CD4-positive, alpha-beta T cell treated with Interleukin-17A for 1 hour (primary cell): ENCODE measurements at regions not wholly inside any gene's neighbourhood (a gene's known extent, or its start where the extent isn't known, plus 50 kb on each side); places are given as distances from the start of the nearest gene placed in this dataset.
"Not testable (repeated sequence)": the region's sequence is repeated elsewhere in the genome, so short reads cannot be mapped to it uniquely, and the experiment has no call there.

ENCODE experiments used
- DNase-seq: peaks from one replicate; pipeline ENCODE4 v3.0.0-alpha.2; 2020

- DNase-seq: no peak
These were observed 396.8 kb upstream of the HS3ST5 start for GRCh38 chr6:114739656-114740055.

DNA sequence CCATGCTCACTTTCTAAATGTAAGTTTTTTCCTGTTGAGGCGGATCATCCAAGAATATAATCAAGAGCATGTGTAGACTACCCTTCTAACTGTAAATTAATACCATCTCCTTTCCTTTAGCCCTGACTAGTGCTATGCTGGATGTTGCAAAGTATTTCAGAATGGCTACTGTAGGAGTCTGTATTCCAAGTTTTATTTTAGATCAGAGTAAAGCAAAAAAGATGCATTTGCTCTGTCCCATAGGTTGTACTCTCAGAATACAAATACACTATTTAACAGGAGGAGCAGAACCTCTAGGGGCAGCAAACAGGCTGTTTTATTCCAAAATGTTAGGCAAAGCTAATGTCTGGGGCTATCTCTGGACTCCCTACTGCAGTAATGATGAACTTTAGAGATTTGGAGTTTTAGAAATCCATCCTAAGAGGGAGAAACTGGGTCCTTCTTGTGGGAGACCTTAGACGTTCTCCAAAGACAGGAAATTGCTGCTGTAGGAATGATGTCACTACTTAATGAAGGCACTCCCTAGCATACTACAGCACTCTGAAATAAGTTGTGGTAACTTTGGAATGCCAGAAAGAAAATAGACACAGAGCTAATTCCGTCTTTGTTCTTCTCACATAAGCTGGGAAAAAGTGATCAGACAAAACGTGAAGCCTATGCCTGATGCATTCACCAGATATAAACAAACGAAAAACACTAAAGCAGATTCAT is 392.4 kb upstream of the HS3ST5 start:
- DNase-seq: no peak

DNA sequence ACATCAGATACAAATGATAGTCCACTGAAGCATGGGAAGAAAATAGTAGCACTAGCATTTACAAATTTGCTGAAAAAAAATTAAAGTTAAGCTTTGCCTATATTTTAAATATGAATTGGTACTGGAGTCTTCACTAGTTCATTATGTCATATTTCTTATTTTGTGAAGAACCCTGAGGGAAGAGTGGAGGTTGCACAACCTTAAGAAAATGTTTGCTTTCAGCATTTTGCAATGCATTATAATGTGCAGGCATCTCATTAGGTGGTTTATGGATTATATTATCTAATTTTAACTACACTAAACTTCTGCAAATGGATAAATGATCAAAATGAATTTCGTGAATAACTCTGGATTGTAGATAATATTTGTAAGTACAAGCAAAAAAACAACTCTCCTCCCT is 390.8 kb upstream of the HS3ST5 start:
- no peak for DNase-seq

DNA sequence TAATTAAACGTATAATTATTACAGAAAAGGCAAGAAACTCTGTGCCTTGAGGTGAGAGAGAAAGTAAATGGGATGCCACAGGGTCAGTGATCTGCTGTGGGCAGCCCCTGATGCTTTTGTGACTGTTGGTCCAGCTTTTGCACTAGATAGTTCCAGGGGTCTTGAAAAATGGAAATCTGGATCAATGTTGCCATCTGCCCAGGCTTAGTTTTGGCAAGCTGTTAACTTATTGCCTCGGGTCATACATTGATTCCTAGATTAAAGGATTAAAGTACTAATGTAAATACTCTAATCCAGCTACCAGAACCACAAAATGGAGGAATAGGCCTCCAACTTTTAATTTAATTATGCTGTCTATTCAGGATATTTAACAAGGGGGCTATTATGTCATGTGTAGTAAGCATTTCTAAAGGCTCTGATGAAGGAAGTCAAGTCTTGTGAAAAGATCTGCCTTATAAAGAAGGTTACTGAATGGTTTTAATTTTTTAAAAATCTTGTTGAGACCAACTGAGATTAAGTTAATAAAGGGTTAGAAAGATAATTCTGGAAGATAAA is 376.0 kb upstream of the HS3ST5 start:
- DNase-seq: no peak

DNA sequence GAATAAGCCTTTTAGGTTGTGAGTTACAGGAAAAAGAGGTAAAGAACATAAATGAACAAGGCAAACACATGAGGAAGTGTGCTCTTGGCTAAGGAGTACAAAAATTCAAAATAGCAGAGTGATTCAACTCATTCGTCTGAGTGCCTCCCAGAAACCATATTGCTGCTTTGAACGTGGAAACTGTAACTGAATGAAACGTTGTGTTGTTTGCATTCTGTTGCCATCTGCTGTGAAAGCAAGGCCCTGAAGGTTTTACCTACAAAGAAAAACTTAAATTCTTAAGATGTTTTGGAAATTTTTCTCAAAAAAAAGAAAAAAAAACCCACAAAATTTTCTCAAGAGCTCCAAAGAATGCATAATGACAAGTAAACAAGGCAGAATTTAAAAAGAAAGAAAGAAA is 375.4 kb upstream of the HS3ST5 start:
- DNase-seq: no peak

DNA sequence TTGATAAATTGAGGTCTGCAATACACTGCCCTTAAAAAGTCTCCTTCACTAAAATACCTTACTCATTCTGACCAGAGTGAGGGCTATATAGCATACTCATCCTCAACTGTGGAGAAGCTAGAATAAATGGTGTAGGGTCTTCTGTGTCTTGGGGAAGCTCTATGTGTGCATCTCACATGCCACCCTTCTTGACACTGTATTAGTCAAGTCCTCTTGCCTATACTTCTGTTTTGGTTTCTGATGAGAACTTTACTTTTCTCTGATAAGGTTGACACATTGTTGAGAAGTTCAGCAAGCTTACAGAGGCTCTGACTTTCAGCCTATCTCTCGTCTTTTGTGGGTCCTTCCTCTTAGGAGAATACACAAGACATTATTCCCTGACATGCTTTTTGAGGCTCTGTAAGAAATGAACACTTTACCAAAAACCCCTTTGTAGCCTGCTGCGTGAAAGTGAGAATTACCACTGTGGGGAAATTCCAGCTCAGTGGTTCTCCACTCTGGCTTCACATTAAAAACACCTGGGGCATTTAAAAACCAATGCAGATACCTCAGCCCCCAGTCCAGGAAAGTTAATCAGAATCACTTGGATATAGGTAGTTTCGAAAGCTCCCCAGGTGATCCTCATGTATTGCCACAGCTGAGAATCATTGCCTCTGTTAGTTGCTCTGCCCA is 372.1 kb upstream of the HS3ST5 start:
- no peak for DNase-seq

- no peak for DNase-seq
These were observed 370.9 kb upstream of the HS3ST5 start for GRCh38 chr6:114713690-114714089.

GRCh38 chr6:114712129-114712662 is 369.4 kb upstream of the HS3ST5 start:
- no peak for DNase-seq

- no peak for DNase-seq
These were observed 364.3 kb upstream of the HS3ST5 start for GRCh38 chr6:114707081-114707620.

GRCh38 chr6:114690625-114691024 is 347.8 kb upstream of the HS3ST5 start:
- no peak for DNase-seq

GRCh38 chr6:114659513-114659912 is 316.7 kb upstream of the HS3ST5 start:
- no peak for DNase-seq

- no peak for DNase-seq
These were observed 308.8 kb upstream of the HS3ST5 start for GRCh38 chr6:114651611-114652010.

DNA sequence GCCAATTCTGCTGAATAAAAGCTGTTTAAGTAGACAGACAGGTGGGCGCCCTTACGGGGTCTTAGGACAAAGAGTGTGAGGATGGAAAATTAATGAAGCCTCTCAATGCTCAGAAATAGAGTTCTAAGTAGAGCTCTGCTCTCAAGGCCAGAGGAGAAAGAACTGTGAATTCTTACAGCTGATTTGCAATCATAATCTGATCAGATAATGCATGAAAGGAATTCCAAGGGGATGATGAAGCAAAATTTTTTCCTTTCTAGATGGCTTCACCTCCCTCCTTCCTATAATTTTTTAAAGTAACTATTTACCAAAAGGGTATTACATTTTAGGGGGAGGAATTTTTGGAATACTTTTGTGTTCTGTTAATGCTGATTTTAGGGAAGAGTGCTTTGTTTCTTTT is 308.1 kb upstream of the HS3ST5 start:
- no peak for DNase-seq

- DNase-seq: no peak
These were observed 306.5 kb upstream of the HS3ST5 start for GRCh38 chr6:114649298-114649697.

DNA sequence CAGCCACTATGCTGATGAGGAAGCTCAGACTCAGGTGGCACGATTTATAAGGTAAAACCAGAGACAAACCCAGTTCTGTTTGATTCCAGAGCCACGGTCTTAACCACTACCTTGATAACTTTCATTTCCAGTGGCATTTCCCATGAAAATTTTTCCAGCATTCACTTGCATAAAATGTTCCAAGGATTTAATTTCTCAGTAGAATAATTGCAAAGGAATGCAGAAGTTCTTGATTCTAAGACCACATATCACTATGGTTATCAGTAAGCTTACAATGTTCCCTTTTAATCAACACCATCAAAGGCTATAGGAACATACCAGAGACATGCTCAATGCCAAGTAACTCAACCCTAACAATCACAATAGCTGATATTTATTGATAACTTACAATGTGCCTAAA is 306.0 kb upstream of the HS3ST5 start:
- no peak for DNase-seq

- DNase-seq: no peak
These were observed 295.5 kb upstream of the HS3ST5 start for GRCh38 chr6:114638341-114638740.

GRCh38 chr6:114634016-114634415 is 291.2 kb upstream of the HS3ST5 start:
- no peak for DNase-seq

- DNase-seq: not testable (repeated sequence)
These were observed 283.4 kb upstream of the HS3ST5 start for GRCh38 chr6:114626226-114626625.

- no peak for DNase-seq
These were observed 276.9 kb upstream of the HS3ST5 start for GRCh38 chr6:114619621-114620200.

DNA sequence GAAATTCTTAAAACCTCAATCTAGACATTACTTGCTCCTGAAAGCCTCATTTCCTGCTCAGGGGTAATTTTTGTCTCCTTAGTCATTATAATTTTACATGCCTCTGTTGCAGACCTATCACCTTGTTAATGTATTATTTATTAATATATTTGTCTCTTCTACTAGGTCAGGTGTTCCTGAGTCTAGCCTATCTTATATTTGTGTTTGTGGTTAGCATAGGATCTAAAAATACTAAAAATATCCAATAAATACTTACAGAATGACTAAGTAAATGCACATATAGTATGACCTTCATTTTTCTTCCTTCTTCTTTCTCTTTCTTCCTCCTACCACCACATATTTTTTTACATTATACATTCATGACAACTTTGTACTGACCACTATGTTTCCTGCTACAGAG is 268.9 kb upstream of the HS3ST5 start:
- no peak for DNase-seq

- DNase-seq: no peak
These were observed 265.3 kb upstream of the HS3ST5 start for GRCh38 chr6:114608091-114608490.

GRCh38 chr6:114605656-114606055 is 262.8 kb upstream of the HS3ST5 start:
- DNase-seq: no peak

- no peak for DNase-seq
These were observed 257.6 kb upstream of the HS3ST5 start for GRCh38 chr6:114600381-114600780.

- no peak for DNase-seq
These were observed 252.8 kb upstream of the HS3ST5 start for GRCh38 chr6:114595591-114595990.
